Coronary artery (tissue), 2 donors: ENCODE measurements at regions not wholly inside any gene's neighbourhood (a gene's known extent, or its start where the extent isn't known, plus 50 kb on each side); places are given as distances from the start of the nearest gene placed in this dataset.

ENCODE experiments used
- DNase-seq: peaks from one replicate; pipeline ENCODE4 v3.0.0-alpha.2; 2017; ENCODE audit warnings: low spot score
- H3K27ac ChIP-seq, 2 donors: fragments of 200-600 bp; sonication (generic); one replicate each; pipeline ENCODE4 v1.5.1; 2016 to 2019
- H3K4me3 ChIP-seq: fragments of 200-600 bp; sonication (generic); 2 replicates; pipeline ENCODE4 v1.5.1; 2016; ENCODE audit warnings: mild to moderate bottlenecking, moderate library complexity
- CTCF ChIP-seq: fragments of 200-600 bp; sonication (generic); IDR thresholded peaks from one replicate; pipeline ENCODE4 v1.5.1; 2019; ENCODE audit warnings: antibody characterized with exemption

GRCh38 chr7:124263232-124263827 is 230.5 kb upstream of the TMEM229A start:
- no peak overlapping the region for H3K27ac ChIP-seq
- H3K4me3 ChIP-seq: no peak overlapping the region
- DNase-seq: no peak
- no peak for TF ChIP-seq CTCF

- TF ChIP-seq CTCF: no peak
- no peak overlapping the region for H3K4me3 ChIP-seq
- H3K27ac ChIP-seq: no peak overlapping the region
Observed at GRCh38 chr7:124261710-124262109, 228.8 kb upstream of the TMEM229A start.

GRCh38 chr7:124257638-124258308 is 224.9 kb upstream of the TMEM229A start:
- Histone ChIP-seq H3K4me3 (no peak overlapping the region), H3K27ac (no peak overlapping the region)
- DNase-seq: no peak
- TF ChIP-seq CTCF: no peak

More at GRCh38 chr7:124261710-124262109, 228.8 kb upstream of the TMEM229A start:
- DNase-seq: no peak

- H3K27ac ChIP-seq: no peak overlapping the region
- H3K4me3 ChIP-seq: no peak overlapping the region
- DNase-seq: no peak
- TF ChIP-seq CTCF: no peak
Observed at GRCh38 chr7:124255041-124255655, 222.3 kb upstream of the TMEM229A start.

- no peak for TF ChIP-seq CTCF
- DNase-seq: no peak
- H3K4me3 ChIP-seq: no peak overlapping the region
Observed at GRCh38 chr7:124254396-124254795, 221.5 kb upstream of the TMEM229A start.

GRCh38 chr7:124251636-124252035 is 218.8 kb upstream of the TMEM229A start:
- Histone ChIP-seq H3K4me3 (no peak overlapping the region), H3K27ac (no peak overlapping the region)
- no peak for DNase-seq
- TF ChIP-seq CTCF: no peak

More at GRCh38 chr7:124254396-124254795, 221.5 kb upstream of the TMEM229A start:
- no peak overlapping the region for H3K27ac ChIP-seq
